HFF-Myc (cell line): ENCODE measurements at regions not wholly inside any gene's neighbourhood (a gene's known extent, or its start where the extent isn't known, plus 50 kb on each side); places are given as distances from the start of the nearest gene placed in this dataset.

ENCODE experiments used
- DNase-seq: peaks from one replicate; pipeline ENCODE4 v3.0.0-alpha.2; 2011; ENCODE audit warnings: low read depth; ENCODE audit errors: extremely low read depth
- H3K4me3 ChIP-seq: replicated peaks from 2 replicates; pipeline ENCODE4 v1.5.1; 2011; ENCODE audit warnings: low read depth, mild to moderate bottlenecking, control low read depth, low read length
- TF ChIP-seq, protein P1 (sequence below): IDR thresholded peaks from 2 replicates; pipeline ENCODE4 v1.5.1; 2012; ENCODE audit warnings: mild to moderate bottlenecking, low read depth, low read length, control low read depth; ENCODE audit errors: missing control alignments

DNA sequence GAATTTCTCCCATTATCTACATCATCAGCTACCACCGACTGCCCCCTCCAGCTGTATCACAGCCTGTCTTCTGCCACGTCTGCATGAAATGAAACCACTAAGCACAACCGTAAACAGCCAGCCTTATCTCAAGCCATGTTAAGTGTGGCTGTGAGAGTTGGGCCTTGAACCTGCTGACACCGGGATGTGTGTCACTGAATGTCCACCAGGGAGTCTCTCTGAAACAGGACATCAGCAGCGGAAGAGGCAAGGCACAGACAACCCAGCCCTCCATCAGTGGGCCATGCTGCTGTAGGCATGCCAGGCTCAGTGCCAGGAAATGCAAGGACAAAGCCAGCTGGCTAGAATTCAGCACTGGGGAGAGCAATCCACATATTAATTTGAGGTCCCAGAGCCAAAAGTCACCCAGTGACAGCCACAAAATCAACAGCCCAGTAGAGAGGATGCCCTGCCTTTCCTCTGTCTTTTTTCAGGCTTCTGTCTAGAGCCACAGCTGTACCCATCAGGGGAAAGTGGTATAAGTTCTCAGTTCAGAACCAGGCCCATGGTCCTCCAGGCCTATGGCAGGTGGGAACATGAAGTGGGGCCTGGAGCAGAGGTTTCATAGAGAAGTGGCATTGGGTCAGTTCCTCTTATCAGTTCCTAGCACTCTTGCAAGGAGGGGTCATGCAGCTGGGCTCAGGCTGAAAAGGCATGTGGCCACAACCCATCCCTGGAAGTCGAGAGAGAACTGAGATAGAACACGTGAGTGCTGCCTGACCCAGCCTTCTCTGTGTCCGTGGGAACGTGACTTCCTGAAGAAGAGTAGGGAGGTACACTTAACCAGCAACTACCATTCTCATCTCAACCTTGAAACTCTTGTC lies 199.4 kb downstream of the ESM1 start:
- no peak for DNase-seq
- TF ChIP-seq, protein P1, sequence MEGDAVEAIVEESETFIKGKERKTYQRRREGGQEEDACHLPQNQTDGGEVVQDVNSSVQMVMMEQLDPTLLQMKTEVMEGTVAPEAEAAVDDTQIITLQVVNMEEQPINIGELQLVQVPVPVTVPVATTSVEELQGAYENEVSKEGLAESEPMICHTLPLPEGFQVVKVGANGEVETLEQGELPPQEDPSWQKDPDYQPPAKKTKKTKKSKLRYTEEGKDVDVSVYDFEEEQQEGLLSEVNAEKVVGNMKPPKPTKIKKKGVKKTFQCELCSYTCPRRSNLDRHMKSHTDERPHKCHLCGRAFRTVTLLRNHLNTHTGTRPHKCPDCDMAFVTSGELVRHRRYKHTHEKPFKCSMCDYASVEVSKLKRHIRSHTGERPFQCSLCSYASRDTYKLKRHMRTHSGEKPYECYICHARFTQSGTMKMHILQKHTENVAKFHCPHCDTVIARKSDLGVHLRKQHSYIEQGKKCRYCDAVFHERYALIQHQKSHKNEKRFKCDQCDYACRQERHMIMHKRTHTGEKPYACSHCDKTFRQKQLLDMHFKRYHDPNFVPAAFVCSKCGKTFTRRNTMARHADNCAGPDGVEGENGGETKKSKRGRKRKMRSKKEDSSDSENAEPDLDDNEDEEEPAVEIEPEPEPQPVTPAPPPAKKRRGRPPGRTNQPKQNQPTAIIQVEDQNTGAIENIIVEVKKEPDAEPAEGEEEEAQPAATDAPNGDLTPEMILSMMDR, result no peak
- no peak overlapping the region for H3K4me3 ChIP-seq

DNA sequence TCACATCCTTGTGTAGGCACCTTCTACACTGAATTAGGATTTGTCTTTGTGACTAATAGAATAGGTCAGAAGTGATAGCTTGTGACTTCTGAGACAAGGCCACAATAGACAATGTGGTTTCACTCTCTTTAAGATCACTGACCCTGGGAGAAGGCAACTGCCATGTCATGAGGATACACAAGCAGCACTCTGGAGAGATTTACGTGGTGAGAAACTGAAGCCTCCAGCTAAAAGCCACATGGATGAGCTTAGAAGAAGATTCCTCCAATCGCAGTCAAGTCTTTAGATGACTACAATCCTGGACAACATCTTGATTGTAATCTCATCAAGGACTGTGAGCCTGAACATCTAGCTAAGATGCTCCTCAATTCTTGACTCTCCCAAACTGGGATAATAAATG lies 206.6 kb downstream of the ESM1 start:
- TF ChIP-seq, protein P1, result no peak
- no peak for DNase-seq
- H3K4me3 ChIP-seq, result no peak overlapping the region

DNA sequence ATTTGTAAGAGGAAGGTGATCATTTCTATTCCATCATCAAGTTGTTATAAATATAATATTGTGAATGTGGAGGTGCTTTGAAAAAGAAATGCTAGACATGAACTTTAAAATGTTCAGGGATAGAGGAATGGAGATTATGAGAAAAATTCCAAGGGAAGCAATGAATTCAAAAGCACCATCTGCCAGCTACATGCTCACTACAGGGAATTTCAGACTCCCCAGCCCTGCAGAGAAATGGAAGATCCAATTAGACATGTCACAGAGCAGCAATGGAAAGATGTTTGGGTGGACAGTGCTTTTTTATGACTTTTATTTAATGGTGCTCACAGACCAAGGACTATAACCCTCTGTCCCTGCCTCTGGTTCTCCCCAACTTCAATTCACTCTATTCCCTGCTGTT lies 209.7 kb downstream of the ESM1 start:
- no peak overlapping the region for H3K4me3 ChIP-seq
- DNase-seq, result no peak
- TF ChIP-seq, protein P1, result no peak

DNA sequence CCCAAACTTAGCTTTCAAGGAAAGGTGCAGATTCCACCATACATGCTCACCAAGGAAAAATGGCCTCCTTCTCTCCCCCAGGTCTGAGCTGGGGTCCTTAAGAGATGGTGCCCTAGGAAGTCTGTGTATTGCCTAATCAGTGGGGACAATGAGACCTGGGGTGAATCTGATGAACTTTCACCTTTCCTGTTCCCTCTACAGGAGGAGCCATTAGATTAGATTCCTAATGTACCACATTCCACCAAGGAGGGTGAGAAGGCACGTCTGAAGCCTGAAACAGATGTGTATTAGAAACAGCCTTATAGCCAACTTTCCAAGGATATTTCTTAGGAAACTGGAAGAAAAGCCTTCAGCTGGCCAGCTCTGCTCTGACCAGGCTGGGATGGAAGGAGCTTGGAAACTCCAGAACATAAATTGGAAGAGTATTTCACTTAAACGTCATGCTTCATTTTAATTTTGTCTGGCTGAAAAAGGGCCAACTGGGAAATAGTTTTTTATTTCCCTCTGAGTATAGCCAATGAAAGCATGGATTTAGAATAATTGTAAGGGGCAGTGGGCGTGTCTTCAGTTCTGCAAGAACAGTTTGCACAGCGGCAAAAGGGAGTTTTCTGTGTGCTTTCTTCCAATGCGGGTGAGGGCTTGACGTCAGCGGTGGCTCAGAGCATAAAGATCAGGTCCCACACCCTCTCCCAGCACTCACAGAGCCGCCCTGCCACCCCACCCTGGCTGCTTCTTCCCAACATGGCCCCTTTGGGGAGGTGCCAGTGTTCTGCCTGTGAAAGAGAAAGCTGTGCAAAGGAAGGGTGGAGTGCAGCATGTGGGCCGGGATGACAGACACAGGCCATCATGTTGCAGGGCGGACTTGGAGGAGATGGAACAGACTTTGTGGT lies 210.9 kb downstream of the ESM1 start:
- DNase-seq, result no peak

DNA sequence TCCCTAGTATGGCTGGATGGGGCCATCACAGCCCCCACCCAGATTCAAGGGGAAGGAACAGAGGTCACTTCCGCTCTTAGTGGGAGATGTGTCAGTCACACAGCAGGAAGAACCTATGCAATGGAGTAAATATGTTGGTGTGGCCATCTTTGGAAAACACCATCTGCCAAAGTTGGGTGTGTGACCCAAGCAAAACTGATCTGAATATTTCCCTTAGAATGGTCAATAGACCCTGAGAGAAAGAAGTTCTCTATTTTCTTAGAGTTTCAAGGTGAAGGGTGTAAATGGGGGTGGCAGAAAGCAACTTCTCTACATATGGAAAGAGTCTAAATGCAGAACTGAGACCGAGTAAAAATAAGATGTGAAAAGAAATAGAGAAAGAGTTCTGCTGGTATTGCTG lies 212.7 kb downstream of the ESM1 start:
- TF ChIP-seq, protein P1, result no peak
- DNase-seq, result no peak
- no peak overlapping the region for H3K4me3 ChIP-seq

More for the DNA sequence above, 210.9 kb downstream of the ESM1 start:
- H3K4me3 ChIP-seq, result no peak overlapping the region
- TF ChIP-seq, protein P1, result no peak

DNA sequence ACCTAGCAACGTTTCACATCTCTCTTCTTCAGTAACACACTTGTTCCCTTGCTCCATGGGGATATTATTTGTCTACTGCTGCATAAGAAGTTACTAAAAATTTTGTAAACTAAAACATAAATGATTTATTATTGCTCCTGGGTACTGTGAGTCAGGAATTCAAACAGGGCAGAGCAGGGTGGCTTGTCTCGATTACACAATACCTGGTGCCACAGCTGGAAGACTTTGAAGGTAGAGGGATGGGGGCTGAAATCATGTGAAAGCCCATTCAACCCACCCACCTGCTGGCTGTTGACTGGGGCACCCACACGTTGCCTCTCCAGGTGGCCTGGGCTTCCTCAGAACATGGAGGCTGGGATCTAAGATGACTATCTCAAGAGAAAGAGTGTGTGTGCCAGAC lies 213.2 kb downstream of the ESM1 start:
- TF ChIP-seq, protein P1, result no peak

More for the DNA sequence above, 213.2 kb downstream of the ESM1 start:
- no peak for DNase-seq
- H3K4me3 ChIP-seq, result no peak overlapping the region
